Neural progenitor cell (in vitro differentiated cells): ENCODE measurements at regions not wholly inside any gene's neighbourhood (a gene's known extent, or its start where the extent isn't known, plus 50 kb on each side); places are given as distances from the start of the nearest gene placed in this dataset.

Source experiments
- DNase-seq: peaks from one replicate; pipeline ENCODE4 v3.0.0-alpha.2; 2016; ENCODE audit warnings: low spot score
- H2AFZ ChIP-seq: fragments of 200-600 bp; sonication (generic); replicated peaks from 2 replicates; pipeline ENCODE4 v1.6.1; 2016; ENCODE audit warnings: antibody characterized with exemption
- H3F3A ChIP-seq: fragments of 200-600 bp; sonication (generic); 2 replicates; pipeline ENCODE4 v1.6.1; 2016; ENCODE audit warnings: antibody characterized with exemption, low read depth
- H3K27ac ChIP-seq: fragments of 200-600 bp; sonication (generic); 2 replicates; pipeline ENCODE4 v1.5.1; 2016; ENCODE audit warnings: mild to moderate bottlenecking
- H3K27me3 ChIP-seq: fragments of 200-600 bp; sonication (generic); 2 replicates; pipeline ENCODE4 v1.6.1; 2016; ENCODE audit warnings: mild to moderate bottlenecking, moderate library complexity
- H3K36me3 ChIP-seq: fragments of 200-600 bp; sonication (generic); 2 replicates; pipeline ENCODE4 v1.5.1; 2016
- H3K4me1 ChIP-seq: fragments of 200-600 bp; sonication (generic); 2 replicates; pipeline ENCODE4 v1.6.1; 2016; ENCODE audit warnings: mixed run types
- H3K4me2 ChIP-seq: fragments of 200-600 bp; sonication (generic); 2 replicates; pipeline ENCODE4 v1.6.1; 2016
- H3K4me3 ChIP-seq: fragments of 200-600 bp; sonication (generic); 2 replicates; pipeline ENCODE4 v1.5.1; 2016
- H3K79me2 ChIP-seq: fragments of 200-600 bp; sonication (generic); 2 replicates; pipeline ENCODE4 v1.6.1; 2016; ENCODE audit warnings: low read depth
- H3K9ac ChIP-seq: fragments of 200-600 bp; sonication (generic); 2 replicates; pipeline ENCODE4 v1.6.1; 2016
- H3K9me3 ChIP-seq: fragments of 200-600 bp; sonication (generic); 2 replicates; pipeline ENCODE4 v1.5.1; 2016; ENCODE audit warnings: low read depth
- H4K20me1 ChIP-seq: fragments of 200-600 bp; sonication (generic); 2 replicates; pipeline ENCODE4 v1.6.1; 2016; ENCODE audit warnings: low read depth
- H3K27ac Mint-ChIP-seq: 3 replicates; pipeline ENCODE4 v1.8.0; 2021; ENCODE audit warnings: mixed read lengths
- H3K27me3 Mint-ChIP-seq: 2 replicates; pipeline ENCODE4 v1.8.0; 2022; ENCODE audit warnings: low read depth, mild to moderate bottlenecking, inconsistent platforms, moderate library complexity, mixed read lengths; ENCODE audit not compliant: insufficient read depth
- H3K36me3 Mint-ChIP-seq: 3 replicates; pipeline ENCODE4 v1.8.0; 2021; ENCODE audit warnings: mixed read lengths
- H3K4me1 Mint-ChIP-seq: 3 replicates; pipeline ENCODE4 v1.8.0; 2021; ENCODE audit warnings: mixed read lengths
- H3K4me3 Mint-ChIP-seq: 3 replicates; pipeline ENCODE4 v1.8.0; 2021; ENCODE audit warnings: mild to moderate bottlenecking, moderate library complexity, mixed read lengths
- H3K9me3 Mint-ChIP-seq: 3 replicates; pipeline ENCODE4 v1.8.0; 2020; ENCODE audit warnings: mixed read lengths
- CTCF ChIP-seq: fragments of 200-600 bp; sonication (generic); IDR thresholded peaks from 2 replicates; pipeline ENCODE4 v1.5.1; 2017; ENCODE audit warnings: antibody characterized with exemption, mild to moderate bottlenecking
- EZH2 ChIP-seq: fragments of 200-600 bp; sonication (generic); IDR thresholded peaks from 2 replicates; pipeline ENCODE4 v1.6.1; 2017; ENCODE audit warnings: antibody characterized with exemption, mild to moderate bottlenecking, moderate library complexity
- EZH2phosphoT487 ChIP-seq: fragments of 200-600 bp; sonication (generic); IDR thresholded peaks from 2 replicates; pipeline ENCODE4 v1.6.1; 2017; ENCODE audit warnings: antibody characterized with exemption

- Histone ChIP-seq H3K36me3 (no peaks in the 10 kb centered on the region), H2AFZ (no peak overlapping the region), H3K4me3 (no peak overlapping the region), H3K27ac (no peak overlapping the region), H3K9ac (no peak overlapping the region), H3K79me2 (no peaks in the 10 kb centered on the region), H3F3A (no peaks in the 10 kb centered on the region), H3K4me2 (no peak overlapping the region), H4K20me1 (no peaks in the 10 kb centered on the region), H3K4me1 (peaks cover 54% of the 10 kb centered on the region), H3K9me3 (no peaks in the 10 kb centered on the region), H3K27me3 (no peaks in the 10 kb centered on the region)
- H3K4me3 Mint-ChIP-seq, result no peak overlapping the region
- H3K9me3 Mint-ChIP-seq, result peaks cover 6% of the 10 kb centered on the region
- TF ChIP-seq EZH2phosphoT487 (no peak), EZH2 (no peak), CTCF (no peak)
- H3K36me3 Mint-ChIP-seq, result no peaks in the 10 kb centered on the region
- peaks cover 2% of the 10 kb centered on the region for H3K27me3 Mint-ChIP-seq
- H3K27ac Mint-ChIP-seq, result peak overlapping the region; percentile 17
- DNase-seq, result no peak
- peaks cover 30% of the 10 kb centered on the region for H3K4me1 Mint-ChIP-seq
Measured at GRCh38 chr2:149903626-149904025, 316.1 kb upstream of the MMADHC start.

- Histone ChIP-seq H3K9me3 (no peaks in the 10 kb centered on the region), H3F3A (no peaks in the 10 kb centered on the region), H3K79me2 (no peaks in the 10 kb centered on the region), H3K4me1 (peaks cover 38% of the 10 kb centered on the region), H3K27ac (no peak overlapping the region), H3K9ac (no peak overlapping the region), H2AFZ (no peak overlapping the region), H3K4me3 (no peak overlapping the region), H3K36me3 (no peaks in the 10 kb centered on the region), H3K4me2 (no peak overlapping the region), H3K27me3 (no peaks in the 10 kb centered on the region), H4K20me1 (no peaks in the 10 kb centered on the region)
- Mint-ChIP-seq H3K4me3 (no peak overlapping the region), H3K36me3 (no peaks in the 10 kb centered on the region), H3K27ac (no peak overlapping the region), H3K4me1 (peaks cover 25% of the 10 kb centered on the region), H3K9me3 (peaks cover 10% of the 10 kb centered on the region), H3K27me3 (peaks cover 5% of the 10 kb centered on the region)
- DNase-seq, result no peak
- no peak for TF ChIP-seq CTCF
- TF ChIP-seq EZH2, result no peak
- no peak for TF ChIP-seq EZH2phosphoT487
Measured at GRCh38 chr2:149902081-149902480, 314.5 kb upstream of the MMADHC start.

GRCh38 chr2:149901231-149901859, 313.8 kb upstream of the MMADHC start:
- Histone ChIP-seq H3K79me2 (no peaks in the 10 kb centered on the region), H3K27ac (no peak overlapping the region), H4K20me1 (no peaks in the 10 kb centered on the region), H3K9ac (no peak overlapping the region), H3K27me3 (no peaks in the 10 kb centered on the region), H3F3A (no peaks in the 10 kb centered on the region), H3K4me1 (peaks cover 31% of the 10 kb centered on the region), H3K4me2 (peak overlapping the region; percentile 4), H3K9me3 (no peaks in the 10 kb centered on the region), H3K36me3 (no peaks in the 10 kb centered on the region), H3K4me3 (no peak overlapping the region), H2AFZ (no peak overlapping the region)
- H3K27ac Mint-ChIP-seq, result no peak overlapping the region
- no peaks in the 10 kb centered on the region for H3K36me3 Mint-ChIP-seq
- peaks cover 10% of the 10 kb centered on the region for H3K9me3 Mint-ChIP-seq
- no peak overlapping the region for H3K4me3 Mint-ChIP-seq
- DNase-seq, result peak; percentile 12
- peaks cover 21% of the 10 kb centered on the region for H3K4me1 Mint-ChIP-seq
- TF ChIP-seq CTCF (no peak), EZH2phosphoT487 (no peak), EZH2 (no peak)
- peaks cover 5% of the 10 kb centered on the region for H3K27me3 Mint-ChIP-seq
